OCI-LY7 (cell line): ENCODE measurements at regions not wholly inside any gene's neighbourhood (a gene's known extent, or its start where the extent isn't known, plus 50 kb on each side); places are given as distances from the start of the nearest gene placed in this dataset.

Source experiments
- EZH2phosphoT487 ChIP-seq: fragments of 200-600 bp; sonication (generic); IDR thresholded peaks from 2 replicates; pipeline ENCODE4 v1.6.1; 2018; ENCODE audit warnings: low read depth, borderline replicate concordance, mild to moderate bottlenecking, mixed run types, antibody characterized with exemption, low read length, moderate library complexity, mixed read lengths
- TF ChIP-seq, protein P1 (sequence below): fragments of 200-600 bp; sonication (generic); conservative IDR thresholded peaks from 2 replicates; pipeline ENCODE4 v1.5.1; 2014; ENCODE audit warnings: mild to moderate bottlenecking, antibody characterized with exemption, low read length, moderate library complexity, mixed read lengths

DNA sequence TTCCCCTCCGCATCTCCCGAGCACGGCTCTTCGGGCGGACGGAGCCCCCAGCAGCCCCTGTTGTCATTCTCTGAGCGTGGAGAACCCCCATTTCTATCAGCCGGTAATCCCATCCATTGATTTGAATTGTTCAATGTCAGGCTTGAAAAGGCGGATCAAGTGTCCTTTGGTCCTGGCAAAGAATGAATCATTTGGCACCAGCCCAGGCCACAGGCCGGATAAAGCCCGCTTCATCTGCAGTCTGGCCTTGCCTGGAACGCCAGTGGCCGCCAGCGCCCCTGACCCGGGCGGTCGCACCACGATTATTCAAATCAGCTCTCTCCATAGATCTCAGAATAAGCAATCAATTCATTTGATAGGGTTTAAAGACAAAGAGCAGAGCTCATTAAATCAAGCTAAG is 188.9 kb downstream of the BRD1 start:
- TF ChIP-seq, protein P1, sequence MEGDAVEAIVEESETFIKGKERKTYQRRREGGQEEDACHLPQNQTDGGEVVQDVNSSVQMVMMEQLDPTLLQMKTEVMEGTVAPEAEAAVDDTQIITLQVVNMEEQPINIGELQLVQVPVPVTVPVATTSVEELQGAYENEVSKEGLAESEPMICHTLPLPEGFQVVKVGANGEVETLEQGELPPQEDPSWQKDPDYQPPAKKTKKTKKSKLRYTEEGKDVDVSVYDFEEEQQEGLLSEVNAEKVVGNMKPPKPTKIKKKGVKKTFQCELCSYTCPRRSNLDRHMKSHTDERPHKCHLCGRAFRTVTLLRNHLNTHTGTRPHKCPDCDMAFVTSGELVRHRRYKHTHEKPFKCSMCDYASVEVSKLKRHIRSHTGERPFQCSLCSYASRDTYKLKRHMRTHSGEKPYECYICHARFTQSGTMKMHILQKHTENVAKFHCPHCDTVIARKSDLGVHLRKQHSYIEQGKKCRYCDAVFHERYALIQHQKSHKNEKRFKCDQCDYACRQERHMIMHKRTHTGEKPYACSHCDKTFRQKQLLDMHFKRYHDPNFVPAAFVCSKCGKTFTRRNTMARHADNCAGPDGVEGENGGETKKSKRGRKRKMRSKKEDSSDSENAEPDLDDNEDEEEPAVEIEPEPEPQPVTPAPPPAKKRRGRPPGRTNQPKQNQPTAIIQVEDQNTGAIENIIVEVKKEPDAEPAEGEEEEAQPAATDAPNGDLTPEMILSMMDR: no peak
- no peak for TF ChIP-seq EZH2phosphoT487
